ENCODE measurements at regions not wholly inside any gene's neighbourhood (a gene's known extent, or its start where the extent isn't known, plus 50 kb on each side); places are given as distances from the start of the nearest gene placed in this dataset.

- TF ChIP-seq CTCF (IDR thresholded peaks at IDR 0.05; ENCODE audit: insufficient read depth, low read length, poor library complexity, severe bottlenecking) (no peak), EZH2phosphoT487 (conservative IDR thresholded peaks at IDR 0.05; ENCODE audit: low read length) (no peak)
Observed at GRCh38 chr2:58502931-58503330, 261.8 kb upstream of the FANCL start.
